Heart left ventricle (tissue), 16 donors: ENCODE measurements at regions not wholly inside any gene's neighbourhood (a gene's known extent, or its start where the extent isn't known, plus 50 kb on each side); places are given as distances from the start of the nearest gene placed in this dataset.
"Not testable (repeated sequence)": the region's sequence is repeated elsewhere in the genome, so short reads cannot be mapped to it uniquely, and the experiment has no call there.

Experiments used
- ATAC-seq, 4 donors: fragments of 200-7000 bp; cut with Tn5 transposase; one replicate each; pipeline ENCODE4 v1.9.1; 2020 to 2022; ENCODE audit warnings: moderate library complexity in 4 of 4, mild to moderate bottlenecking in 3 of 4, moderate number of reproducible peaks in 1 of 4
- DNase-seq, 5 donors: peaks; one replicate each; pipeline ENCODE4 v3.0.0-alpha.2; 2020
- H3K27ac ChIP-seq, 12 donors: fragments of 200-600 bp; sonication (generic) in 4 of 12; one replicate each; pipeline versions ENCODE4 v1.5.0 to v1.8.0; 2016 to 2022; ENCODE audit warnings: mild to moderate bottlenecking in 2 of 12
- H3K27me3 ChIP-seq, 9 donors: fragments of 200-600 bp; sonication (generic) in 2 of 9; one replicate each; pipeline versions ENCODE4 v1.5.1 to v1.8.0; 2016 to 2022; ENCODE audit warnings: mild to moderate bottlenecking in 3 of 9
- H3K36me3 ChIP-seq, 9 donors: fragments of 200-600 bp; sonication (generic) in 2 of 9; one replicate each; pipeline versions ENCODE4 v1.5.0 to v1.8.0; 2018 to 2022; ENCODE audit warnings: mild to moderate bottlenecking in 2 of 9
- H3K4me1 ChIP-seq, 12 donors: fragments of 200-600 bp; sonication (generic) in 4 of 12; one replicate each; pipeline versions ENCODE4 v1.5.0 to v1.8.0; 2016 to 2022; ENCODE audit warnings: mild to moderate bottlenecking in 3 of 12
- H3K4me3 ChIP-seq, 12 donors: fragments of 200-600 bp; sonication (generic) in 4 of 12; one replicate each; pipeline versions ENCODE4 v1.5.0 to v1.8.0; 2017 to 2022; ENCODE audit warnings: mild to moderate bottlenecking in 9 of 12, moderate library complexity in 4 of 12
- H3K9me3 ChIP-seq, 12 donors: fragments of 200-600 bp; sonication (generic) in 4 of 12; one replicate each; pipeline versions ENCODE4 v1.5.0 to v1.8.0; 2016 to 2022; ENCODE audit warnings: mild to moderate bottlenecking in 1 of 12
- CTCF ChIP-seq, 12 donors: fragments of 200-600 bp; sonication (generic) in 4 of 12; IDR thresholded peaks; one replicate each; pipeline versions ENCODE4 v1.5.0 to v1.8.0; 2018 to 2022; ENCODE audit warnings: antibody characterized with exemption in 12 of 12, mild to moderate bottlenecking in 5 of 12
- POLR2A ChIP-seq, 2 donors: fragments of 450-650 bp; IDR thresholded peaks; one replicate each; pipeline ENCODE4 v1.6.1; 2017; ENCODE audit warnings: antibody characterized with exemption in 2 of 2, mild to moderate bottlenecking in 2 of 2, moderate library complexity in 2 of 2
- WGBS, 4 donors: extraction: QIAGEN DNeasy Blood & Tissue Kit in 2 of 4; methylation state at CpG; one replicate each; pipeline versions ENCODE4 v1.1.5 to v1.1.7; 2013 to 2018; 5-methylcytosine and 5-hydroxymethylcytosine counted together
- intact Hi-C, 10 donors: fragments of 100-400 bp; cut with DNase I; formaldehyde crosslinking; loops; one replicate each; pipeline versions ENCODE4 v1.11.1 to v1.14.2; 2022
- donor health status: ischemic (EF 13 %, LVEDD 7.1; RV severe dilation, severe dysfunction).
- donor health status: healthy with polysubstance abuse.
- donor health status: DM: no; HTN: yes; CAD: no.
- donor health status: DM: no; HTN: no; CAD: no.
- donor health status: ischemic (EF 25% LVEDD 6.9; RV normal size, moderate dysfunction).
- donor health status: ischemic (EF 25% LVEDD 5.7; RV mildly dilated, moderate dysfunction).
- donor health status: healthy.
- donor health status: DM: yes; HTN: yes; CAD: no.
- donor health status: ischemic (EF 35%, LVEDD 5.7; RV mildly dilated, moderate dysfunction).
- donor health status: nonischemic (EF 11% LVEDD 7.7; RV severe dilation, severe dysfunction).
- donor health status: DM: yes; HTN: yes; CAD: no.
- donor health status: PGD.
- donor health status: ischemic (EF 29% LVEDD 5.4; RV normal size, mild dysfunction).
- donor health status: nonischemic (EF 23%, LVEDD 6.1; RV moderate dilation, normal function).

- Histone ChIP-seq H3K4me1 (peaks cover 0 to 66% (median 28%) of the 10 kb centered on the region in 12 donors), H3K27ac (peak overlapping the region; percentile 66 to 93 (median 84)), H3K4me3 (peak overlapping the region in 8 of 12 donors; percentile 12 to 48 (median 34))
- DNase-seq (peak in 2 of 5 donors; percentile 31 to 36), ATAC-seq (peak in 2 of 4 donors; percentile 2 to 10)
- H3K27me3 ChIP-seq, H3K9me3 ChIP-seq, H3K36me3 ChIP-seq, intact Hi-C loops: not testable (repeated sequence)
- 53 to 87% (median 64%) methylated on average over 4 to 7 of the region's 9 CpGs for WGBS, 4 donors
Observed at GRCh38 chr16:29293545-29293944, 113.0 kb downstream of the NPIPB11 start.

- ATAC-seq (peak; percentile 49 to 57 (median 52)), DNase-seq (peak; percentile 50 to 85 (median 70))
- Histone ChIP-seq H3K4me1 (peaks cover 0 to 69% (median 30%) of the 10 kb centered on the region in 12 donors), H3K27ac (peak overlapping the region; percentile 66 to 93 (median 84)), H3K4me3 (peak overlapping the region in 9 of 12 donors; percentile 2 to 48 (median 31))
- 47 to 71% (median 53%) methylated on average over 7 to 24 of the region's 24 CpGs for WGBS, 4 donors
- intact Hi-C loops, H3K9me3 ChIP-seq, H3K27me3 ChIP-seq, H3K36me3 ChIP-seq: not testable (repeated sequence)
- peak in 1 of 12 donors; percentile 26 for TF ChIP-seq CTCF (IDR thresholded peaks at IDR 0.05)
Observed at GRCh38 chr16:29292952-29293471, 113.5 kb downstream of the NPIPB11 start.

DNA sequence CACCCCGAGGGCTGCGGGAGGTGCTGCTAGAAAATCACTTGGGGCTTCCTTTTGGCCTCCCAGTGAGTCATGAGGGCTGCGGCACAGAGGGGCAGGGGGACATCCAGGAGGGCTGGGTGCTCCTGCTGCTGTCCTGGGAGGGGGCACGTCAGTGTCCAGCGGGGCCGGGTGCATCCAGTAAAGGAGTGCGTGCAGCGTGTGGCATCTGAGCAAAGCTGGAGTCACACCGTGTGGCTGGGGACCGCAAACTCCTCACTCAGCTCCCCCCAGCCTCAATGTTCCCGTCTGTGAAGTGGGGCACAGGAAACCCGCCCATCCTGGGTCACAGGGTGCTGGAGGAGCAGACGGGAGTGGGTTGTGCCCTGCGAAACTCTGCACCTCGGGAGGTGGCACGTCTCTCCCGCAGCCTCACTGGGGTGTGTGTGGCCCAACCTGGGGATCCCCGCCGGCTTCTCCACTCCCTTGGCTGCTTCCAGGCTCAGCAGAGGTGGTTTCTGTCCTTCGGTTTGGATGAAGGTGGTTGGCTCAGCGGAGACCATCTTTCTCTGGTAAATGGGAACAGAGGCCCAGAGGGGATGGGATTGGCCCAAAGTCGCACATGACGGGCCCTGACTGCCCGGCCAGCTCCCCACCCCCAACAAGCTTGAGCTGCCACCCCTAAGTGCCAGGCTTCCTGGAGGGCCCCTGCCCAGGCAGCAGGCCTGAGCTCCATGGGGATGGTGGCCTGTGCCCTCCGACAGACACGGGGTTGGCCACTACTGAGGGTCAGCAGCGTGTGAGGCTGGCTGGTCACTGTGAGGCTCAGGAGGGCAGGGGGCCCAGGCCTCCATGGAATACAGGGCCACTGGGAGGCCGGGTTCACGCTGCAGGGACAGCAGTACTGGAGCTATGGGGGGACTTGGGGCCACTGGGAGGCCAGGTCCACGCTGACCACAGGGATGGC is 114.9 kb downstream of the NPIPB11 start:
- Histone ChIP-seq H3K4me1 (peaks cover 0 to 73% (median 31%) of the 10 kb centered on the region in 12 donors), H3K4me3 (peak overlapping the region in 1 of 12 donors; percentile 41), H3K27ac (peak overlapping the region in 11 of 12 donors; percentile 26 to 93 (median 83))
- H3K36me3 ChIP-seq, H3K9me3 ChIP-seq, intact Hi-C loops, H3K27me3 ChIP-seq: not testable (repeated sequence)
- ATAC-seq, result peak in 2 of 4 donors; percentile 0
- peak in 2 of 5 donors; percentile 43 to 65 for DNase-seq
- WGBS, 4 donors, result 66 to 83% (median 72%) methylated on average over 15 to 28 of the region's 30 CpGs

- DNase-seq (peak; percentile 87 to 99 (median 96)), ATAC-seq (peak; percentile 78 to 89 (median 84))
- intact Hi-C loops, result no loop called here
- Histone ChIP-seq H3K4me1 (peaks cover 0 to 65% (median 28%) of the 10 kb centered on the region in 12 donors), H3K27ac (peak overlapping the region; percentile 63 to 93 (median 82)), H3K36me3 (no peaks in the 10 kb centered on the region), H3K9me3 (no peaks in the 10 kb centered on the region), H3K27me3 (no peaks in the 10 kb centered on the region), H3K4me3 (peak overlapping the region in 11 of 12 donors; percentile 12 to 56 (median 39))
- TF ChIP-seq CTCF (IDR thresholded peaks at IDR 0.05), result no peak
- no peak for TF ChIP-seq POLR2A (IDR thresholded peaks at IDR 0.05)
- 11 to 41% (median 17%) methylated on average over 7 to 23 of the region's 24 CpGs for WGBS, 4 donors
Observed at GRCh38 chr16:29290631-29291247, 115.8 kb downstream of the NPIPB11 start.

DNA sequence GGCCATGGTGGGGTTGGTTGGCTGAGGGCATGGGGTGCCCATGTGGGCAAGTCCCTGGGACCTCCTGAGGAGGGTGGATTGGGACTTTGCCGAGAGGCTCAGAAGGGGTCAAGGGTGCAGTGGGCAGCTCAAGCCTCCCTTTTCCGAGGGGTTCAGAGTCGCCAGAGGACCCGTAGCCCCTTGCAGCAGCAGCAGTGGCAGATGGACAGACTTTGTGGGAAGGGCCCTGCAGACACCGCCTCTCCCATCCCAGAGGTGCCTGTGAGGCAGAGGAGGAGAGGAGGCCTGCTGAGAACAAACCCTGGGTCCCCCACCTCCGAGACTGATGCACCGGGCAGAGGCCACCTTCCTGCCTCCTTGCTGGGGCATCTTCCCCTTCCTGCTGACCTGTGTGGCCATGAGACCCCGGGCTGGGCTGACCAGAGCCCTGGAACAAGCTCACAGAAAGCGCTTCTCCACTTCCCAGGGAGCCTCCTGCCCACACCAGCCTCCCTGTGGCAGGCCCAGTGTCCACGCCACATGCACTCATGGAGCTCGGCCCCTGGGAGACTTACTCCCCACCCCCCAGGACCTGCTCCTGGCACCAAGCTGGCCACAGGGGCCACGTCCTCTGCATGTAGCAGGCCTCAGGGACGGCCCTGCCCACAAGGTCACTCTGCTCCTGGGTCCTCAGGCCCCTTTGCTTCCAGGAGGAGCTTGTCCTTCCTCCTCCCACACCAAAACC is 116.8 kb downstream of the NPIPB11 start:
- H3K9me3 ChIP-seq, H3K27me3 ChIP-seq, H3K36me3 ChIP-seq, intact Hi-C loops: not testable (repeated sequence)
- Histone ChIP-seq H3K4me1 (peaks cover 0 to 71% (median 33%) of the 10 kb centered on the region in 12 donors), H3K4me3 (peak overlapping the region in 7 of 12 donors; percentile 10 to 56 (median 41)), H3K27ac (peak overlapping the region in 11 of 12 donors; percentile 39 to 93 (median 77))
- ATAC-seq, result peak in 3 of 4 donors; percentile 4 to 14 (median 13)
- 78 to 95% (median 82%) methylated on average over 4 to 13 of the region's 13 CpGs for WGBS, 4 donors
- DNase-seq, result peak in 1 of 5 donors; percentile 43

DNA sequence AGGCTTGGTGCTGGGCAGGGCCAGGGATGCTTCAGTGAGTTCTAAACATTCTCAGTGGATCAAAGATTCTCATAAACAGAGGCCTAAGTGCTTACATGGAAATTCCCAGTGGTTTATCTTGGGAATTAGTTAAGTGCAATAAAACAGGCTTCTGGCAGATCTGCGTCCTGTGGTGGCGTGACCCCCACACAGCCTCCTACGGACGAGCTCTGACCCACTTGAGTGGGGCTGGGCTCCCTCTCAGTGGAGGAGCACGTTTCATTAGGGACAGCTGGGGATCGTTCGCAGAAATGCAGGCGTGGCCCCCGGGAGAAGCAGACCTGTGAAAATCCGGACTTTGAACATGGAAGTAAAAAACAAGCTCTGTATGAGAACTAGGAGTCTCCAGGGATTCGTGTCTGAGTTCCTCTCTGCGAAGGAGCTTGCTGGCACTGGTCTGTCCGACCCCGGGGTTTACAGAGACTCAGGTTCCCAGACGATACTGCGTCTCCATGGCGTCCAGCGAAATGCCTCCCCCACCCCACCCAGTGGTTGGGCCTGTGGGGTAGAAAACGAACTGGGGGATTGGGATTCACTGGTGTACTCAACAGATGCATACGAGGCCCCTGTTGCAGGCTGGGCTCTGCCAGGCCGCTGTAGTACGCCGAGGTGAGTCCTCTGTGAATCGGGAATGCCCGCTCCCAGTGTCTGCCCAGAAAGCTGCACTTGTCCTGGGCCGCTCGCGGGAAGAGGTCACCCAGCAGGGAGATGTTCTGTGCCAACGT is 117.6 kb downstream of the NPIPB11 start:
- H3K9me3 ChIP-seq, intact Hi-C loops, ATAC-seq, H3K27me3 ChIP-seq, H3K4me3 ChIP-seq, H3K36me3 ChIP-seq: not testable (repeated sequence)
- Histone ChIP-seq H3K27ac (peak overlapping the region in 11 of 12 donors; percentile 13 to 93 (median 77)), H3K4me1 (peaks cover 0 to 67% (median 33%) of the 10 kb centered on the region in 12 donors)
- DNase-seq, result peak in 3 of 5 donors; percentile 50 to 70 (median 59)
- WGBS, 4 donors, result 72 to 82% (median 76%) methylated on average over 26 to 29 of the region's 29 CpGs

DNA sequence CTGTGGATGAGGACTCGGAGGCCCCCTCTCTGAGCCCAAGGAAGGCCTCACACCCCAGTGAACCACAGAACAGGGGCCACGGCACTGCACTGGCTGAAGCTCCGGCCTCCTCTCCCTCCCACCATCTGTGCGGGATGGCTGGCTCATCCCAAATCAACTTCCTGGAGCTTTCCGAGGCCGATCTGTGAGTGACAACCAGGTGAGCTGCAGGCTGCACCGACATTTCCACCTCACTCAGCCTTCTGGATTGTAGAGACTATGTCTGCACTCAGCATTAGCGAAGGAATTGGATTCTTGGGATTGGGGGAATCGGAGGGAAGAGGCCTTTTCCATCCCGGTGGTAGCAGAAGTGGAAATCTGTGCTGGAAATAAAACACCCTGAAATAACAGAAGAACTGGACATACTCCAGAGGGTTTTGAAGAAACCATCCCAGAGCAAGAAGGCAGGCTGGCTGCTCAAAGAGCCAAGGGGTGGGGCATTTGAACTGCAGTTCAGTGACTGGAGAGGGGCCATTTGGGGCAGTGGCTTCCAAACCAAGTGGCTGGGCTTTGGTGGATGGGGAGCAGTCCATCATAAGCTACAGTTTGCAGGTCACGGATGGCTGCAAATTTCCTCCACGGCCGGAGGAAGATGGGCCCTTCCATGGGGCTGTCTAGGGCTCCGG is 118.5 kb downstream of the NPIPB11 start:
- Histone ChIP-seq H3K4me1 (peaks cover 0 to 64% (median 32%) of the 10 kb centered on the region in 12 donors), H3K27ac (peak overlapping the region in 10 of 12 donors; percentile 13 to 89 (median 73))
- ATAC-seq, H3K4me3 ChIP-seq, H3K27me3 ChIP-seq, intact Hi-C loops, H3K36me3 ChIP-seq, H3K9me3 ChIP-seq: not testable (repeated sequence)
- 67 to 78% (median 73%) methylated on average over 10 to 14 of the region's 14 CpGs for WGBS, 4 donors
- DNase-seq, result peak in 1 of 5 donors; percentile 26
